PFSK-1 (cell line): ENCODE measurements at regions not wholly inside any gene's neighbourhood (a gene's known extent, or its start where the extent isn't known, plus 50 kb on each side); places are given as distances from the start of the nearest gene placed in this dataset.

Source experiments
- POLR2AphosphoS5 ChIP-seq: IDR thresholded peaks from 2 replicates; pipeline ENCODE4 v1.6.1; 2012; ENCODE audit warnings: low read depth, mild to moderate bottlenecking, control low read depth, low read length, moderate library complexity
- TAF1 ChIP-seq: IDR thresholded peaks from 2 replicates; pipeline ENCODE4 v1.6.1; 2012; ENCODE audit warnings: low read length, control low read depth, borderline replicate concordance; ENCODE audit not compliant: insufficient read depth

DNA sequence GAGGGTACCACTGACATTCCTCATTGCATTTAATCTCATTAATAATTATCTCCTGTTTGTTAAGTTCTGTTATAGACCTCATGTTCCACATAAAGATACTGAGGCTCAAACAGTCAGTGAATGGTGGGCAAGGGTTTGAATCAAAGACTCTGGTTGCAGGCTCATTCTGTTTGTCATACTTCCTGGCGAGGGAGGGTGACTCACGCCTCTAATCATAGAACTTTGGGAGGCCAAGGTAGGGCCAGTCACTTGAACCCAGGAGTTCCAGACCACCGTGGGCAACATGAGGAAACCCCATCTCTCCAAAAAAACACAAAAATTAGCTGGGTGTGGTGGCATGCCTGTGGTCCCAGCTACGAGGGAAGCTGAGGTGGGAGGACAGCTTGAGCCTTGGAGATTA lies 220.7 kb upstream of the MIR17HG start:
- no peak for TF ChIP-seq TAF1
- no peak for TF ChIP-seq POLR2AphosphoS5
